GM21367 (cell line): ENCODE measurements at regions not wholly inside any gene's neighbourhood (a gene's known extent, or its start where the extent isn't known, plus 50 kb on each side); places are given as distances from the start of the nearest gene placed in this dataset.

Source experiments
- ATAC-seq: cut with Tn5 transposase; IDR thresholded peaks from one replicate; pipeline ENCODE4 v1.9.1; 2021; ENCODE audit not compliant: unreplicated experiment

DNA sequence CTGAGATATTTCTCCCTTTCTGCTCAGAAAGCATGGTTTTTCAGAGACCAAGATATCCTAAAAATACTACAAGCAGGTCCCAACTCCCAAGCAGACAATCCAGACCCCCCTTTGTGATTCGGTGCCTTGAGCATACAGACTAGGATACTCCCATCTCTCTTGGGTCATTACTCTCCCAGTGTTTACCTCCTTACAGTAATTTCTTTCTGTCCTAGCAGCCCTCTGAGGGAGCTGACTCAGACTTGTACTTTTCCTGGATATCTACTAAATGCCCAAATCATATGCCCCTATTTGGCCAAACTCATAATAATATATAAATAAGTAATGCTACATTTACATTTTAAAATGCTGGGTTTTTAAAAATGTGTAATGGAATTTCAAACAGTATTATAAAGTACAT is 355.6 kb downstream of the LRIG3 start:
- ATAC-seq = no peak

- ATAC-seq = no peak
These were observed 353.7 kb downstream of the LRIG3 start for GRCh38 chr12:58566599-58566998.

DNA sequence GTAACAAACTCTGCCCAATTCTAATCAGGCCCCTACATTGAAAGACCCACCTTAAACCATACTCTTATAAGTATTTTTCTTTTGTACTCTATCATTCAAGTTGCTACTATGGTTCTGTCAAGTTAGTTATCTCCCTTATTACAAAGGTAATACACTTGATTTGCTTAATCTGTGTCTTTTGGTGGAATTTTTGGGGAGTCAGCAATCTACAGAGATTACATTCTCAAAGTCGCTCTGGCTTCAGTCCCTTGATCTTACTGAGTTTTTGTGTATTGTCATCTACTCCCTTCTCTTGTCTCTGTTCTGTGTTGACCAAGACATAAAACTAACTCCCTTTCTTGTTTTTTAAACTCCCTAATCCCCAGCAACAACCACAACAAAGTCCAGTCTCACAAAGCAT is 353.1 kb downstream of the LRIG3 start:
- no peak for ATAC-seq

- no peak for ATAC-seq
These were observed 349.9 kb downstream of the LRIG3 start for GRCh38 chr12:58570411-58570810.

- ATAC-seq = no peak
These were observed 345.0 kb downstream of the LRIG3 start for GRCh38 chr12:58575256-58575655.

GRCh38 chr12:58576081-58576480 is 344.2 kb downstream of the LRIG3 start:
- ATAC-seq = no peak

GRCh38 chr12:58576916-58577315 is 343.4 kb downstream of the LRIG3 start:
- ATAC-seq = no peak

DNA sequence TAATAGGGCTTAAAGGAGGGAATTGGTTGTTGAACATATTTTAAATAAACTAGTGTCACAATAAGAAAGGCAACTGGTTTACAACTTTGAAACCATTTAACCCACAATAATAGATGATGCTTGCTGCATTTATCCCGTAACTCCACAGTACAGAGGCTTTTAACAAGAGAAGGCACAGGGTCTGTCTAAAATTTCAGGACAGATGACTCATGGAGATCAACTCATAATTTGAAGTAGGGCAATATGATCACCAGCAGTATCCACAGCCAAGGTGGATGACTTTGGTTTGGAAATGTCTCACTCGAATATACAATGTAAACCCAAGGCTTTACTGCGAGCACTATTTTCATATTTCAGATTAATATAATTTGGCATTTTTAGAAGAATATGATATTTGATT is 340.2 kb downstream of the LRIG3 start:
- ATAC-seq = no peak

DNA sequence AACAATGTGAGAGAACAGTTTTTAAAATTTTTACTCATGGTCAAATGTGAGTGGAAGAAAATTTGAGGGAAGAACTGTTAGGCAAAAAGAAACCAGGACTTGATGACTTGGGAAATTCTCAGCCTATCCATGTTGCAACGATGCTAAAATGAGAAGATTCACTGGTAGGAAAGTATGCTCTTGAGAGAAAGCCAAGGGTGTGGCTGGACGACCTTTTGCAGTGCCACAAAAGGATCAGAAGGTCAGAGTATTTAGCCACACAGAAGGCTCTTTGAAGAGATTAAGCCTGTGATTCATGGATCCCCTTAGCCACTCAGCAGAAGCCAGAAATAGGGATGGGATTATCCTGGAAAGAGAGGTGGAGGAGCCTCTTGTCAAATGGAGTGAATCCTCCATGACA is 336.8 kb downstream of the LRIG3 start:
- no peak for ATAC-seq

- ATAC-seq = no peak
These were observed 336.4 kb downstream of the LRIG3 start for GRCh38 chr12:58583940-58584339.

DNA sequence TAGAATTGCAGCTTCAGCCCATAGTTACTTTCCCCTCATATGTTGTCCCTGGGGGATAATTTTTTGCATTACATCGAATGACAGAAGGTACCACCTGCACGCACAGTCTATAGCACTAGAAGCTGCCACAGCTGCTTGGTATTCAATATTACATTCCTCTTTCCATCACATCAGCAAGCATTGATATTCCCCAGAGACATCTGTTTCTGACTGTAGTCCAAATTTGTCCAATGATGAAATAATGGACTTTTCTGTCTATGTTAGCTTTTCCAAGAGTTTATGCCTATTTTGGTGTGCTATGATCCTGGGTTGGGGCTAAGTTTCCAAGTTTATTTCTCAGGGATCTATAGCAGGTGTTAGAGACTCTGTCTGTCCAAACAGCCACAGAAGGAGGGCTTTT is 335.4 kb downstream of the LRIG3 start:
- ATAC-seq = no peak

DNA sequence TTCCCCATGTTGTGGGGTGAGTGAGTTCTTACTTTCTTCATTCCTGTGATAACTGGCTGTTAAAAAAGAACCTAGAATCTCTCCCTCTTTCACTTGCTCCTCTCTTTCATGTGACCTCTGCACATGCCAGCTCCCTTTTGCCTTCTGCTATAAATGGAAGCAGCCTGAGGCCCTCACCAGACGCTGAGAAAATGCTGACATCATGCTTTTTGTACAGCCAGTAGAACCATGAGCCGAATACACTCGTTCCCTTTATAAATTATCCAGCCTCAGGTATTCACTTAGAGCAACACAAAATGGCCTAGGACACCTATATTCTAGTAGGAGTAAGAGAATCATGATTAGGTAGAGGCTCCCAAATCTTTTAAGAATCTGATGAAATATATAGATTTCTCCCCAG is 333.5 kb downstream of the LRIG3 start:
- ATAC-seq = no peak

DNA sequence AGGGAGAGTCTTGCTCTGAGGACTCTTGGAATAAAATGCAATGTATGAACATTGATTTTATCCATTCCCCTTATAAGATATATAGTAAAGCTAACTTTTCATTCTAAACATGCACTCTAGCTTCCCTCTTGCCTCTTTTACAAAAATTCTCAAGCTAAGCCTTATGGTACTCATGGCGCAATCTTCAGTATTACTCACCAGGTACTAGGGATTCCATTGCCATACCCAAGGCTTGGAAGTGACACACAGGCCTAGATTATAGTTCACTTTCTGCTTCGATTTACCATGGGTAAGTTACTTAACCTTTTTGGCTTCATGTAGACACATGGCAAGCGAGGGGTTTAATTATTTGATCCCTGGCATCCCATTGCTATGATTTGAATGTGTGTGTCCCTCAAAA is 331.5 kb downstream of the LRIG3 start:
- no peak for ATAC-seq

GRCh38 chr12:58592475-58593207 is 327.7 kb downstream of the LRIG3 start:
- no peak for ATAC-seq

DNA sequence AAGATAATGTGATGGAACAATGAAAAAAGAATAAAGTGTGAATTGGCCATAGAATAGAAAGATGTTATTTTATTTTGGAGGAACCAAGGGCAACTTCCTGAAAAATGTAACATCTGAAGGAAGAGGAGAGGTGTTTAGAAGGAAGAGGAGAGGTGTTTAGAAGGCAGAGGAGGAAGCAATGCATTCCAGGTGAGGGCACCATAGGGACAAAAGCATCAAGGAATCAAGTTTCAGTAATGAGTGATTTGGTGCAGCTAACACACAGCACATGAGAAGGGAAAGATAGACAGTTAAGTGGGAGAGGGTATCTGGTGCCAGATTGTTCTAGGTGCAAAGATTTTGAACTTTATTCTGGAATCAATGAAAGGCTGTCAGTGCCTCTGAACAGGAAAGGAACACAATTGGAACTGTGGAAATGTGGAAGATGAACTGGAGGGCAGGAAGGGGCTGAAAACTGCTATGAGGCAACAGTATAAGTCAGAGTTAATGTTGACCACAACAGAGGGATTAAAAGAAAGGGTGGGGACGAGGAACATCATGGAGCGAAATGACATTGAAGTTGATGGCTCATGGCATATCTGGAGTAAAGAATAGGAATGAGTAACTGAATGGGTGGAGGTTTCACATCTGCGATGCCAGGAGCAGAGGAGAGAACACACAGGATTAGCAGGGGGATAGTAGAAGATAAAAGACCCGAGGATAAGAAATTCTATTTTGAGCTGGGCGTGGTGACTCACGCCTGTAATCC is 326.6 kb downstream of the LRIG3 start:
- ATAC-seq = no peak

- ATAC-seq = no peak
These were observed 323.9 kb downstream of the LRIG3 start for GRCh38 chr12:58596381-58596780.

GRCh38 chr12:58601529-58601928 is 318.8 kb downstream of the LRIG3 start:
- no peak for ATAC-seq

DNA sequence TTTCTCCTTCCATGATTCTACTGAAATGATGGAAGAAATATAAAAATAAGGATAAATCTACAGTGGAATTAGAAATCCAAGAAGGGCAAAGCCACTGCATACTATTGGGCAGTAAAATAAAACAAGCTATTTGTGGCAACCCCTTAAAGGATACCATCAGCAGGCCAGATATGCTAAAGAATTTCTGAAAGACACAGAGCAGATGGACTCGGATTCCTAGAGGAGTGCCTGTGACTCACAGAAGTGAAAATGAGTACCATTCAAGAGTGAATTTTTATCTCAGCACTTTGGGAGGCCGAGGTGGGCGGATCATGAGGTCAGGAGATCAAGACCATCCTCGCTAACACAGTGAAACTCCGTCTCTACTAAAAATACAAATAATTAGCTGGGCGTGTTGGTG is 318.1 kb downstream of the LRIG3 start:
- ATAC-seq = no peak

GRCh38 chr12:58602736-58603135 is 317.6 kb downstream of the LRIG3 start:
- ATAC-seq = no peak

GRCh38 chr12:58607805-58608204 is 312.5 kb downstream of the LRIG3 start:
- no peak for ATAC-seq

DNA sequence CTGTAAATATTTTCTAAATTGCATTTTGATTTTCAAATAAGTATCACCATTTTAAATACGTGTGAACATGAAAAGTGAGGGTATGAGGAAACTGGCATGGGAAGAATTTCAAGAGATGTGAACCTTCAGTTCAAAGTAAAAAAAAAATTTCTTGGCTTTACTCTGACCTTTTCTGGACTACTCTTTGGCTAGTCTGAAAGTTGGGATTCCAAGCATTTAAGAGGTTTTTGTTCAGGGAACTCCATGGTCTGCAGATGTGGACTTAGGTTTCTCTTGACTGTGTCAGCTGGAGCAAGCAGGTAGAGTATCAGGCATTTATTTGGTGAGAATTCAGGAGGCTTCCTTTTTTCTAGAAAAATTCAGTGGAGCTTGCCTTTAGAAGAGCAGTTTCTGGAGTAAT is 311.6 kb downstream of the LRIG3 start:
- ATAC-seq = no peak

DNA sequence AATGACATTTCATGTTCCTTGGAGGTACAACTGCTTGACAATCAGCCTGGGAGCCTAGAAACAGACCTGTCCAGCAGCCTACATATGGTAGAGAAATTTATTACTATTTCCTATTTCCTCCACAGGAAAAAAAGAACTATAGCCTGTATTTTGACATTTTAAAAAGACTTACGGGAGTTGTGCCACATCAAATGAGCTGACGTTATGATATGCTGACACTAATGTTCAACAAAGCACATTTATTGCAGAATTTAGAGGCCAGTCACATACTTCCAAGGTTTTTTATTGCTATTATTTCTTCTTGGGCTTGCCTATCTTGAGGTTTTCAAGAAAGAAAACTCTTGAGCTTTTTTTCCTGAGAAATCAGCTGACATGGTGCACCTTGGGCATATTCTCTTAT is 305.3 kb downstream of the LRIG3 start:
- ATAC-seq = no peak

GRCh38 chr12:58615576-58615975 is 304.7 kb downstream of the LRIG3 start:
- ATAC-seq = no peak
